ENCODE measurements at regions not wholly inside any gene's neighbourhood (a gene's known extent, or its start where the extent isn't known, plus 50 kb on each side); places are given as distances from the start of the nearest gene placed in this dataset.

DNA sequence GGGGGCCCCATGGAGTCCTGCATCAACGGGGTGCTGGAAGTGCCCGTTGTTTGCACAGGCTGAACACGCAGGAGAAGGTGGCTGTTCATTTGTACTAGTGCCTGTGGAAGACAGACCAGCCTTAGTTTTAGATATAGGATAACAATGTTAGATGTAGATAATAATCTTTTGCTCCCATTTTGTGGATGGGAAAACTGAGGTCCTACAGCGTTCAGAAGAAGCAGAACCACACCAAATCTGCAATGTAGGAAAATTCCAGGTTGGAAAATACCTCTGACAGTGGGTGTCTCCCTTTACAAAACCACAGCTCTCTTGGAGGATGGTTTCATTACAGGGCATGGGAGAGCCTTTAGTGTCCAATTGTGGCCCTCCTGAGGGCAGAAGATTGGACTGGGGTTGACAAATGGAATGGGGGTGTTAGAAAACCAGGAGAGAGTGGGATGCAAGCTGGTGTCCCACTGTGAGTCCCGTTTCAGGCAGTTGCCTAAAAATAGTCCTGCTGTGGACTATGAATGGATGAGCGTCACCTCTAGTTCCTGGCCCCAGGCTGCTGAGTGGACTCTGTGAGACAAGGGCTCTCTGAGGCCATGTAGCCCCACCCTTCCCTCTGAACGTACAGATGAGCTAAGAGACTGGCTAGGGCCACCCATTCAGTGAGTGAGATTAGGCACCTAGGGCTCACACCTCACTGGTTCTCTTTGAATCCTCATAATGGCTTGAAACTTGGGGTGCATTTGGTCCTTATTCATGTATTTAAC is 508.8 kb downstream of the MN1 start:
- DNase-seq (ENCODE audit: low spot score): no peak

DNA sequence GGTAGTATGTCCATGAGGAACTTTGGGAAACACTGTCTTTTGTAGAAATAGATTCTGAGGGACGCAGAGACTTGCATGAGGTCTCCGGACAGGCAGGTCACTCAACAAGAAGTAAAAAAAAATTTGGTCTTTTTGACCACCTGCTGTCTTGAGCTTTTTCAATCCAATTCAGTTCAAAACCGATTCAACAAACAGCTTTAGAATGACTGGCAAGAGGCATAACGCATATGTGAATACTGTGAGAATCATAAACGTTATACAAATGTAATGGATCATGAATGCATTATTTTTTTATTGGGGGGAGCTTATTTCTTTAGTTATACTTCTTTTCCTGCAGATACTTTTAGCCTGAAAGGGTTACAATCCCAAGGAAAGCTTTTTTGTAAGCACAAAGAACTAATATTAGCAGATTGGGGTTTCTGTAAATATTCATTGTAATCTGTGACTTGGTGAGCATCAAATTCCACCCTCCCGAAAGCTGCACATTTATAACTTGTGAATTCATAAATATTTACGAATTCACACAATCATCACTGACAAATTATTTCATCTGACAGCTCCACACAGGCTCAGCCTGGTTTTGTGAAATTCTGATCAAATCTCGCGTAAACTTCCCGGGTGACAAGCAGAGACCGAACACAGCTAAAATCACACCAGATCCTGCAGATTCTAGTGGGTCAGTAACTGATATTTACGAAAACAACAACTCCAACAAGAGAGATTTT is 507.7 kb downstream of the MN1 start:
- no peak for DNase-seq (ENCODE audit: low spot score)

DNA sequence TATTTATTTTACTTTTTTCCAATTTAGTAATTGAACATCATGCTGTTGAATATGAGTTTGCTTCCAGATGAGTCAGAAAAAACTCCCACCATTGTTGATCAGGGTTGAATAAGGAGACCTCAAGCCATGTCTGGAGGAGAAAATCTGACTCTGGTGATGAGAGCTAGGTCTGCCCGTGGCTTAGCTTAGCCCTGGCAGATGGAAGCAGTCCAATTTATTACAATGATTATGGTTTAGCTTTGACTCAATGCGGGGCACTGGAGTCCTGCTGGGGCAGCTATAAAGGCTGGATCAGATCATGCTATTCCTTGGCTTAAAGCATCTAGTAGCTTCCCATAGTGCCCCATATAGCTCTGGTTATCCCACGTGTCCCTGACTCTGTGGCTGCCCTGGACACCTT is 506.5 kb downstream of the MN1 start:
- no peak for DNase-seq (ENCODE audit: low spot score)

DNA sequence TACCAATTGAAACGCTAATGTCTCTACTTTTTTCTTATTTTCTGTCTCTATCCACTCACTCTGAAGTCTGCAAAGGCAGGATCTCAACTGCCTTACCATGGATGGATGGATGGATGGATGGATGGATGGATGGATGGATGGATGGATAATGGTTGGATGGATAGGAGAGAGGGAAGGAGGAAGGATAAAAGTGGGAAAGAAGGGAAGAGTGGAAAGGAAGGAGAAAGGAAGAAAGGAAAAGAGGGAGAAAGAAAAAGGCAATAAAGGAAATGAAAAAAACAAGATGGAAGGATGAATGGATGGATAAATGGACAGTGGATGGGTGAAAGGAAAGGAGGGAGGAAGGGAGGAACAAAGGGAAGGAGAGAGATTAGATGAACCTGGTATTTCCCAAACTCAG is 506.0 kb downstream of the MN1 start:
- DNase-seq (ENCODE audit: low spot score): no peak

DNA sequence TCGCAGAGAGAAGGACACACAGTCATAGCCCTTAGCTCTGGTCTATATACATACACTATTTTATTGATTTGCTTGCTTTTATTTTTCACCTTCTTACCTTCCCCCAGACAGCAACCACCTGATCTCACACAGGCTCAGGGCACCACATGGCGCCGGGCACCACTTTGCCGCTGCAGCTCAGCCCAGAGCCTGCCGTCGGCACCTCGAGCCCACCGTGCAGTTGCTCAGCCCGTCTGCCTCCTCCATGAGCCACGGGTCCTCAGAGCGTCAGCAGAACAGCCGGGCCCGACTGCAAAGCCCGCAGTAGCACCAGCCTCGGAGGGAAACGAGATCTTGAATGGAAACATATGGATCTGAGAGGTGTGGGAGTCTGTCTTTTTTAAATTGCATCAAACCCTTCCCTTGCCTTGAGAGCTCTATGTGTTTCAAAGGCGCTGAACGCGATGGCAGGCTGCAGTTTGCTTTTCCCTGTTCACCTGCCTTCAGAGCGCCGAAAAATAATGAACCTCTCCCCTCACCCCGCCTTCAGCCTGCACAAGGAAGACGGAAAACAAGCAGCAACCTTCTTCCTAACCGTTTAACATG is 505.4 kb downstream of the MN1 start:
- DNase-seq (ENCODE audit: low spot score): no peak

DNA sequence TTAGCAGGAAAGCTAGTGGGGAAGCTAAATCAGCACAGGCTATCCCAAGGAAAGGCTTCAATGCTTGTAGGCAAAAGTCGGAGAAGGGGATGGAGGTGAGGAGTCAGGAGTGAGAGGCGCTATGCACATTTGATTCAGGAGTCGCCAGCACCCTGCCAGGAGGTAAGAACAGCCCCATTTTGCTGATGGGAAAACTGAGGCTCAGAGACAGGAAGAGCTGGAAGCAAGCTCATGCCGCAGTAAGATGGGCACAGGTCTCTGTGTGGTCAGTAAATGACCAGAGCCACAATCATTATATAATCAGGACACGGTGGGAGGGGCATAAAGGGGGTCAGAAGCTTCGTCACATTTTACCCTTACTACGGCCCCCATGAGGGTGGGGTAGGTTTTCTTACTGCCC is 504.4 kb downstream of the MN1 start:
- DNase-seq (ENCODE audit: low spot score): no peak

DNA sequence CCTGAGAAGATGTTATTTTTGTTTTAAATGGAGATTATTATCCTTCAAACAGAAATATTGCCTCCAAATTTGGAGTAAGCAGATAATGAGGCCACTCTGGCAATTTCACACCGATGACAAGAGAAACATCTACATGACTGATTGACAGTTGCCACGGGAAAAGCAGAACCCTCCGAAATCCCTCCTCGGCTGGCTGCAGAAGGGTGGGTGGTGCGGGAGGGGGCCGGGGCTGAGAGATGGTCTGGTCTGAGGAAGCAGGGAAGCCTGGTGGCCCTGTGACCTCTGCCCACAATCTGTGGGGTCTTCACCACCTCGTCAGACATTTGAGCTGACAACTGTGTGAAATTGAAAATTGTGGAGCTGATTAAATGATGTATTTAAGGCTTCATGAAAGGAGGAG is 503.2 kb downstream of the MN1 start:
- DNase-seq (ENCODE audit: low spot score): no peak

DNA sequence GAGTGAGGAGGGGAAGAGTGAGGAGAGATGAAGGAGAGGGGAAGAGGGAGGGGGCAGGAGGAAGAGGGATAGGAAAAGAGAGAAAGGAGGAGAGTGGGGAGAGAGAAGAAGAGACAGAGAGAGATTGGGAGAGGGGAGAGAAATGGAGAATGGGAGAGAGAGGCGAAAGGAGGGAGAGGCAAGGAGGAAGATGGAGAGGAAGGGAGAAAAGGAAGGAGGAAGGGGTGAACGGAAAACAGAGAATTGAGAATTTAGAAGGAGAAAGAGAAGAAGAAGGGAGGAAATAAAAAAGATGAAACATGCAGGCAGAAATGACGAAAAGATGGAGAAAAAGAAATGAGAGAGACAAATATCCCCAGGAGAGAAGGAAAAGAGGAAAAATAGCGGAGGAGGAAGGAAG is 502.8 kb downstream of the MN1 start:
- no peak for DNase-seq (ENCODE audit: low spot score)

DNA sequence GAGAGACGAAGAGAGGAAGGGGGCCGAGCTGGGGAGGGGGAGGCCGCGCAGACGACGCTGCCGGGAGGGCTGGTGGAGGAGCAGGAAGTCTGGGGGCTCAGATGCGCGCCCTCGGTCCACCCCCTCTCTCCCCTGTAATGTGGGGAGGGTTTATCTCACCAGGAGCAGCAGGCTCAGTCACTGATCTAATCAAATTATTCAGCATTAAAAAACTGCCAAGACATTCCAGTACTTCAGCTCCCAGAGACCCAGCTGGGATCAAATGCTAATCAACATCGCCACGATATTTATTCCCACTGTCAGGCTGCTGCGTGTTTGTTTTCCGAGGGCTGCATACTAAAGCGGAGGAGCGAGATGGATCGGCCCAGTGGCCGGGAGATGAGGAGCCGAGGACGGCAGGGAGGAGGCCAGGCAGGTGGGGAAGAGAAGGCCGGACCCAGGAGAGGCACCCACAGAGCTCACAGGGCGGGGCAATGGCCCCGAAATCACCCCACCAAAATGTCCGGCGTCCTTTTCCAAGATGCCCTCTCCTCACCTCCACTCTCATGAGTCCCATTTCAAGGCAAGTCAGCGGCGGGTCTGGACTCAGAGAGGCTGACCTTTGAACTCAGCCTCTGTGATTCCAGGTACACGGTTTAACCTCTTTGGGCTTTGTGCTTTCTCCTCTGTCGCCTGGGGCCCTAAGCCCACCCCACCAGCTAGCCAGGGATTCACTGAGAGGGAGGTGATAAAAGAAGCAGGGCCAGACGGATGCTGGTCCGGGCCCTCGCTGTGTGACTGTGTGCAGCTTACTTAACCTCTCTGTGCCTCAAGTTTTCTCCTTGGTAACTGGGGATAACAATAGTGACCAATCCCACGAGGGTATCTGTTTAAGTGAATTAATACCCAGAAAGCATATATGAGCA is 502.1 kb downstream of the MN1 start:
- no peak for DNase-seq (ENCODE audit: low spot score)

DNA sequence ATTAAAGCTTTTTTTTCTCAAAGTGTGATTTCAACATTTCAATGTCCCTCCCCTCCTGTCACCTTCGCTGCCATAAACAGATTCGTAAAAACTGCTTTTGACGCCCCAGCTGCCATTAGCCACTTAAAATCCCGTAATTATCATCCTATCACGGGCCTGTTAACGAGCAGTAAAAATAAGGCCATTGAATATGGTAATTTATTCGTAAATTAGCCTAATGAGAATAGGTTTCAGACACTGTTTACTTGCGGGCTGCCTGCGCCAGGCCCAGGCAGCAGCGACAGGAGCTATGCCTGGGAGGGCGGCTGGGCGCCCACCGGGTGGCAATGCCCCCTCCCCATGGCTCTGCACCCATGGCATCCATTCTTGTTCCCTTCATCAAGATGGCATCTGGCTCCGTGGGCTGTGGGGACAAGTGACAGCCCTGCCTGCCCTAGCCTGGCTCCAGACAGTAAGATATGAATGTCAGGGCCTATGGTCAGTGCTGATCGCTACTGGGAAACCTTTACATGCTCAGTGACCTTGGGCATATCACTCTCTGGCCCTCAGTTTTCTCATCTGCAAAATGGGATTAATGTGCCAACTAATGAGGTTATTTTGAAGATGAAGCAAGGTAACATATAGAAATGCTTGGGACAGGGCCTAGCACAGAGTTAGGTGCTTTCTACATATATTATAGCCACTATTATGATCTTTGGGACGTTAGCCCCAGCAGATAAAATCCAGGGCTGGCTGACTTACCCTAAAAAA is 500.8 kb downstream of the MN1 start:
- no peak for DNase-seq (ENCODE audit: low spot score)

DNA sequence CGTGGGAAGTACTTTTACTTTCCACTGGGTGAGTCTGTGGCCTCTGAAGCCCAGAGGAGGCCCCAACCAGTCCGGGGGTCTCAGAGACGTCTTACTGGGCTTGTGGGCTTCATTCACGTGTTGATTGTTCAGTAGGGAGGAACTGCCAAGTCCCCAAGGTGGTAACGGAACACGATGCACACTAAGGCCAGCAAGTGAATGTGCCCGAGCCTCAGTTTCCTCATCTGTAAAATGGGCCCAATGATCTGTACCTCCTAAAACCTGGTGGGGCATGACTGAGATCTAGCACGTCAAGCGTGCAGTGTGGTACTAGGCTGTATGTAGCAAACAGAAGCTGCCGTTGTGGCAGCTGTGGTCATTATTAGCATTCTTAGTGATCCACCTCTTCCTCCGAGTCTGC is 499.1 kb downstream of the MN1 start:
- DNase-seq (ENCODE audit: low spot score): no peak

DNA sequence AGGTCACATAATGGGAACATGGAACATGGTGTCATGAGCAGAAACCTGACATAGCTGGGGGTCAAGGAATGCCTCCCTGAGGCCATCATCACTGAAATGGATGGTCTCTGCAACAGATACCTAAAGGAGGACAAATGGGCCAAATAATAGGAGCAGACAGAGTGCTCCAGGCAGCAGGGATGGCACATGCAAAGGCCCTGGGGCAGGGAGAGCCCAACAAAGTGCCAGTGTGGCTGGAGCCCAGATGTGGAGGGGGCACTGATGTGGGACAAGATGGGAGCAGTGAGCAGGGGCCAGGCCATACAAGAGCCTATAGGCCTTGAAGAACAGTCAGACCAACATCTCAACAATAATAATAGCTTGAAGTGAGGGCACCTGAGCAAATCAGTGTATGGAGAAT is 497.8 kb downstream of the MN1 start:
- DNase-seq (ENCODE audit: low spot score): no peak

DNA sequence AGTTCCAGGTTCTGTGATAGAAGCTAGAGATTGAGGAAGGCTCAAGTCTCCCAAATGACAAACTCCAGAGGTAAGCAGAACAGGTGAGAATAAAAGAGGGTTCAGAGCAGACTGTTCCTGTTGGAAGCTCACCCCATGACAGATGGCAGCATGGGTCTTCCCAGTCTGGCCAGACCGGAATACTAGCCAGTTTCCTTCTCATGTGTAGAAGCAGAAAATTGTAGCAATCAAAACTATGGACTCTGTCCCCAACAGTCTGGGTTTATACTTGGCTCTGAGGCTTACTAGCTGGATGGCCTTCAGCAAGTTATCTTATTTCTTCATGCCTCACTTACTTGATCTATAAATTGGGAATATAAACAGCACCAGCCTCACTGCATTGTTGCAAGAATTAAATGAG is 494.8 kb downstream of the MN1 start:
- no peak for DNase-seq (ENCODE audit: low spot score)

DNA sequence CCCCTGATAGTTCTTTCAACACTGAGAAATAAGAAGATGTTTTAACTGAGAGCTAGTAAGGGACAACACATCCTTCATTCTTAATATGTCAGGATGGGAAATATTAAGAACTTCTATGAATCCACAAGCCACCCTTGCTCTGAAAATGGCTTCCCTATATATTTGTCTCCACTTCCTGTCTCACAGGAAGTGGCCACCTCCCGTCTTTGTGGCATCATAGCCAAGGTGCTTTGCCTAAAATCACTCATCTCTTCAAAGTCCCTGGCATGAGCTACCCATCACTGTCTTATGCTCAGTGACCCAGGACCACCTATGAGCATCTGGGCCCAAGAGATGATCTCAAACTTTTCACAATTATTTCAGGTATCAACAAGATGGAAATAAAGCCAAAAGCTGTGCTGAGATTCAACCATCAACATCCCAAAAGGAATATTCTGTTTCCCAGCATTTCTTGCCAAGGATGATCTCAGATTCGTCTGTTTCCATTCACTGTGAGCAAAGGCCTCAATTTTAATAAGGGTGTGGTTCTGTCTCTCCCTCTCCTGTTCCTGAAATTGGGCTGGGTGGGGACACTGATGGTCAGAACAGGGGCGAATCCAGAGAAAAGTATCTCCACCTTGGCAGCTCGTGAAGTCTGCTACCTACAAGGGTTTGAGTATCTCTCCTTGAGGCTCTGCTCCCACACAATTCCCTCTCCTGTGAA is 493.9 kb downstream of the MN1 start:
- no peak for DNase-seq (ENCODE audit: low spot score)

DNA sequence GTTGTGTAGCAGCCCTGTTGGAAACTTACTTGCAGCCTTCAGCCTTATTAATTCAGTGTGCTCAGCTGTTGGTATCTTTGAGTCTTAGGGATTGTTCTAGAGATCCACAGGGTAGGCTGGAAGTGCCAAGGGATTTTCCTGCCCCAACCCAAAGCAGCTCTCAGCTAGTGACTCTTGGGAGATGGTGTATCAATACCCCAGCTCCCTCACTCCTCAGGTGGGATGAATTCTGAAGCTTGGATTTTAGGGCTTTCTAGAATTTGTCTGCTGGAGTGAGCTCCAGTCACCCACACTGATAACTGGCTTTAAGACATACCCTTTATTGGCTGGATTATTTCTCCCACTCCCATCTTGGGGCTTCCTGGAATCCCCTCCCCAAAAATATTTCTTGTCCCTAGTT is 493.0 kb downstream of the MN1 start:
- DNase-seq (ENCODE audit: low spot score): no peak

DNA sequence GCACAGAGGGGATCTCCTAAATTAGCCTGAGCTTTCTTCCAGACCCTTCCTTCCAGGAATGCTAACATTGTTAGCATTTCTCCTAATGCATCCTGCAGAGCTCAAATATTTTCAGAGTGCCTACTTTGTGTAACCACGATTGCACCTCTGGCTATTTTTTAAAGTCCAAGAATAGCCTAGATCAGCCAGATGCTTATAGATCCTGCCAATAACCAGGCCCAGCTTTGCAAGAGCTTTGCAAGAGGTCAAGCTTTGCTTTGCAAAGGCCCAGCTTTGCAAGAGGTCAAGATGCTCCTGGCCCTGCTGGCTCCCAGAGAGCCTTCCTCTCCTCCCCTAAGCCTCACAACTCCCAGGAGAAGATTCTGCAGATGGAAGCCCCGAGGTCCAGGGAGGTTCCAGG is 491.9 kb downstream of the MN1 start:
- no peak for DNase-seq (ENCODE audit: low spot score)

DNA sequence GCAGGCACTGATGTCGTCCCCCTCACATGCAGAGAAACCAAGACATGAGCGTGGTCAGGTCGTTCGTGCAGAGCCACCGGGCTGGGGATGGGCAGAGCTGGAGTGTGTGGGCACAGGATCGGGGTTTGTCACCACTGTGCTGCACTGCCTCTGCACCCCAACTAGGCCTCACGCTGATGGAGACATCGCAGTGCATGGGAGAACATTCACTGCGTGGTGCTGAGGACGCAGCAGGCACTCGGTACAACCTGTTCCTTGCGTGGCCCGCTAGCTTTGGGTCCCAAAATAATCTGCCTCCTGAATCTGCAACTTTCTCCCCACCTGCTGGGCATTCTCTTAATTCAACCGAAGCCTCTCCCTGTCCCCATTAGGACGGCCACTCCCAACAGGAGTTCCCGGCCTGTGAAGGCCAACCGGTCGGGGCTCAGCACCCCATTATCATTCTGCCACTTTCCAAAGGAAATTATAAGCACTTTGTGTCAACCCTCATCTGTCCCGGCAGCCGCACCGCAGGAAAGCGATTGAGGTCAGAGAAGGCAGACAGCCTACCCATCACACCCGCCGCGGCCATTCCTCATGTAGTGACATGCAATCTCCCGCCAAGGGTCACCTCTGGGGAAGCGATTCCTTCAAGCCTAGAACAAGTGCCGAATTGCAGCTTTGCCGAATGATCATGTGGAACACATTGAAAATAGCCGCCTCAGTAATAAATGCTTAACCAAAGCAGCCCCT is 490.4 kb downstream of the MN1 start:
- no peak for DNase-seq (ENCODE audit: low spot score)

DNA sequence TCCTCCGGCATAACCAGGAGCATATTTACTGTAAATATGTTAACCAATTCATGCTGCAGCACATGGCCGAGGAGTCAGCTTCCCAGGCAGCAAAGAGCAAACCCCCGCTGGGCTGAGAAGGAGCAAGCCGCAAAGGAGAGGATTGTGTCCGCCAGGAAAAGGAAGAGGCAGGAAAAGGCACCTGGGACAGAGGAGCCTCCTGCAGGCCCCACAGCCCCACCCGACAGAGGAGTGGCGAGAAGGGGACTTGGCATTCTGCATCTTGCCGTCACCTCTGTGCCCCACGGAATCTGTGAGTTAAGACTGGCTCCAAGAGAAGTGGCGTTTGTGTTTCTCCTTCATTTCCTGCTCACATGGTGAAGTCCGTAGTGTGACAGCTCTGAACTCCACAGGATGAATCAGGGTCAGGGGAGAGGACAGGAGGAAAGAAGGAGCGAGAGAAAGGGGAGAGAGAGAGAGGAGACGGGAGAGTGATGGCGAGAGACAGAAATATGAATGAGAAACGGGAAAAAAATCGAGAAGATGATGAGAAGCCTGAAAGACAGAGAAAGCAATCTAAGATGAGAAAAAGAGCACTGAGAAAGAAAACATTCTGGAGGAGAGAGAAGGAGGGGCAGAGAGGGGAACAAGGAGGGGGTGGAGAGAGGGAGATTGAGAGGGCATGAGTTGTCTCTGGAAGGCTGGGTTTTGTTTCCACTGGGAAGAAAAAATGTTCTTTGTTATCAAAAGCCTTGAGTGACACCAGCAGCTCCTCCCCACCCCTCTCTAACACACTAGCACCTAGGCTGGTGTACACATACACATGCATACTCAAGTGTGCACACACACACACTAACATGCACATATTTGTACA is 489.6 kb downstream of the MN1 start:
- no peak for DNase-seq (ENCODE audit: low spot score)

DNA sequence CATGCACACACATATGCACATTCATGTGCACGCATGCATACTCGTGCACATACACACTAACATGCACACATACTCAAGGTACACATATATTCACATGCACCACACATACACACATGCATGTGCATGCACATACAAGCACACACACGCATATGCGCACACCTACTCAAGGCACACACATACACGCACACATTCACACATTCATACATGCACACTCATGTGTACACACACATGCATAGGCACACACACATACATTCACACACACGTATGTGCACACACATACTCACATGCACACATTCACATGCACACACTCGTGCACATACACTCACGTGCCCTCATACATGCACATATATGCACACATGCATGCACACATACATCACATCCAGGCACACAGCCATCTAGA is 489.0 kb downstream of the MN1 start:
- no peak for DNase-seq (ENCODE audit: low spot score)

Measured in hematopoietic multipotent progenitor cell treated with erythropoietin and hydrocortisone succinate and interleukin-3 and kit ligand, for 15 days (in vitro differentiated cells).